CD4-positive, alpha-beta T cell treated with Interleukin-17A for 1 hour (primary cell): ENCODE measurements at regions not wholly inside any gene's neighbourhood (a gene's known extent, or its start where the extent isn't known, plus 50 kb on each side); places are given as distances from the start of the nearest gene placed in this dataset.
A peak's percentile ranks its signal among the peaks of the same experiment; 100 is the strongest.

ENCODE experiments used
- DNase-seq: peaks from one replicate; pipeline ENCODE4 v3.0.0-alpha.2; 2020

- no peak for DNase-seq
These were observed 515.1 kb downstream of the INSC start for GRCh38 chr11:15629690-15630321.

- DNase-seq: no peak
These were observed 516.2 kb downstream of the INSC start for GRCh38 chr11:15630896-15631295.

- DNase-seq: no peak
These were observed 520.8 kb downstream of the INSC start for GRCh38 chr11:15635521-15635920.

DNA sequence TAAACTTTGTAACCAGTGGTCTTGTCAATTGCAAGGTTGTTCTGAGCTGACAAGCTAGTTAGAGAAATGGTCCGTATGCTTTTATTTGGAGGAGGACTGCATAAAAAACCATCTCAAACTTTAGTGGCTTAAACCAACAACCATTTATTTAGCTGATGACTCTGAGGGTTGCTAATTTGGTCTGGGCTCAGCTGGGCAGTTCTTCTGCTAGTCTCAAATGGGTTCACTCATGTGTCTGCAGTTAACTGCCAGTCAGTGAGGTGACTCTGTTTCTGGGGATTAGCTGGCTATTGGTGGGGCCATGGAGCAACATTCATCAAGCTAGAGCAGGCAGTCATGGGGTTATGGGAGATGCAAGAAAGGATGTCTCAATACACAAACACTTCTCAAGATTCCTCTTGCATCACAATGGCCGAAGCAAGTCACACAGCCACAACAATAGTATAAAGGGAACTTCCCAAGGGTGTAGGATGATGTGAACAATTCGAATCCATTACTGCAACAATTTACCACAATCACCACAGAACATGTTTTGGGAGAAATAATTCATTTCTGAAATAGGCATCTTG, 521.9 kb downstream of the INSC start:
- DNase-seq: no peak

DNA sequence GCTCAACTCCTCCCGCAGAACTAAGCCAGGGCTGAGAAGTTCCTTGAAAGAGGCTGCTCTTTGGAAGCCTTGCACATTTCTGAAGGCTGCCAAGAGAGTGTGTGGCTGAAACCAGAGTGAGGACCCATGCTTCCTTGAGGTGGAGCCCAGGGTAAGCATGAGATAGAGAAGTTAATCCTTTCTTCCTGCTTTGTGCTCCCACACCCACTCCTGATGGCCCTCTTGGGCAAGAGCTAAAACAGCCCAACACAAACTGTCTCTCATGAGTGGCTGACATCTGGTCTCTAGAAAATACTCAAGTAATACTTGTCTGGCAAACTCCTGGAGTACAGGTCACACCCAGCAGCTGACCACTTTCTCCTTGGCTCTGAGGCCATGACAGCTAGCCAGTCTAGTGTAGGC, 523.7 kb downstream of the INSC start:
- no peak for DNase-seq

GRCh38 chr11:15640318-15640717, 525.6 kb downstream of the INSC start:
- DNase-seq: no peak

DNA sequence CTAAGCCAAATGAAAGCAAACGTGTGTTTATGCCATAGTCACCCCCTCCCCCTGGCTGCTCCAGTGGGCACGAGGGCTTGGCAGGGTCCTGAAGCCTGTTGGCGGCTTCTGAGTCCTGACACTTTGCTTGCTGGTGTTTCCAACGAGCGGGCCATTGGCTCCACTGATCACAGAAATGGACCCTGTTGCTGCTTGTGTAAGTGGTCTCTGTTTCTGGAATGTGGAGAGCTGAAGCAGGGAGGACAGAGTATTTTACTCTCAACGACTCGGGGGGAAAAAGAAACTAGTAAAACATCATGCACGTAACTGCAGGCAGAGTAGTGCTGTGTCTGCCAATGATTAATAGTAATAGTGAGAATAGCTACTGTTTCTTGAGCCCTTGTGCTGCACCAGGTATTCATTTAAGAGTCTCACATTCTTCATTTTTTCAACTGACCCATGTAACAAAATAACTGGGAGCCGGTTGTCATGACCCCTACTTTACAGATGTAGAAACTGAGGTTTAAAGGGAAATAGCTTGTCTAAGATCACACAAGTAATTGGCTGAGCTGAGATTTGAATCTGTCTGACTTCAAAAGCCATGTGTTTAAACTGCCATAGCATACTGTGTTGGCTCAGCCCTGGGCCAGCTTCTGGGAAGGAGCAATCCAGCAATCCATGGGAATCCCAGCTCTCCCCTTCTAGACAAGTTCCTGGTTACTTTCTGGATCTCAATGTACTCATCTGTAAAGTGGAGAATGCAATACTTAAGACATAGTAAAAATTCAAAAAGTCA, 526.7 kb downstream of the INSC start:
- DNase-seq: no peak

GRCh38 chr11:15645201-15645600, 530.5 kb downstream of the INSC start:
- no peak for DNase-seq

DNA sequence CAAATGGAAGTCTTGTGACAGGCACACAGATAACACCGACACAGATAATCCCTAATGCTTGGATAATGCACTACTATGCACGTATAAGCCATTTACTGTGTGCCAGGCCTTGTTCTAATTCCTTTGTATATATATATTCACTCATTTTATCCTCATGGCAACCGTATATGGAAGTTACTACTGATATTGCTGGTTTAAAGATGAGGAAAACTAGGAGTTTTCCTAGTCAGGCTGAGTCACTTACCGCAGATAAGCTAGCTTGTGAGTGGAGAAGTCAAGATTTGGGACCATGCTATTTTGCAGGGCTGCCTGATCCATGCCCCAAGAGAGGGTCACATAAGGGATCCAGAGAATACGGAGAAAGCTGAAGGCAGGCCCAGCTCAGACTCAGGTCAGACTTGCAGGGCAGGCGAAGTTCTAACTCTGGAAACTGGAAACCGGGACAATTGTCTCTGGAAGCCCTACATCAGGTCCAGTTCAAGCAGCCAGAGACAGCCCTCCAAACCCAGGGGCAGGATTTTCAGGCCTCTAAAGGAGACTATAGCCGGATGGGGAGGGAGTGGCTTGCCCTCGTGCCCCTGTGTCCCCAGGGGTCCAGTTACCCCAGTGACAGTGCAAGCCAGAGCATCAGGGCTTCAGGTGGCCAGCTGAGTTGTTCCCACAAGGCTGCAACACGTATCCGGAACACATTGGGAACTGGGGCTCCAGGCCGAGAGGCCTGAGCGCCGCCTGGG, 534.8 kb downstream of the INSC start:
- DNase-seq: no peak

- DNase-seq: peak; percentile 64
These were observed 535.6 kb downstream of the INSC start for GRCh38 chr11:15650105-15650938.

DNA sequence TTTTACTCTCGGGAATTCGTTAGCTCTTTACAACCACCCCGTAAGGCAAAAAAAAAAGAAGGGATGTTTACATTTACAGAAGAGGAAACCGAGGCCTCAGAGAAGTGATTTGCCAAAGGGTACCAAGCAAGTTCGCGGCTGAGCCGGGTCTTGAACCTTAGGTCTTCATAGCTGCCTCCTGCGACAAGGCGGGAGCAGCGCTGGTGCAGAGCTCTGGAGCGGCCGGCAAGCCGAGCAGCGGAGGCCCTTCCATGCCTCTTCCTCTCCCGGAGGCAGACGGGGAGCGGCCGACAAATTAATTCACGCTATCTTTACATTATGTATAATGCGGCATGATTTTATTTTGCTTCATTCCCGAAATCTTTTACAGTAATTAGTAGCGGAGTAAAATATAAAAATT, 536.3 kb downstream of the INSC start:
- no peak for DNase-seq

GRCh38 chr11:15651816-15652215, 537.1 kb downstream of the INSC start:
- no peak for DNase-seq

DNA sequence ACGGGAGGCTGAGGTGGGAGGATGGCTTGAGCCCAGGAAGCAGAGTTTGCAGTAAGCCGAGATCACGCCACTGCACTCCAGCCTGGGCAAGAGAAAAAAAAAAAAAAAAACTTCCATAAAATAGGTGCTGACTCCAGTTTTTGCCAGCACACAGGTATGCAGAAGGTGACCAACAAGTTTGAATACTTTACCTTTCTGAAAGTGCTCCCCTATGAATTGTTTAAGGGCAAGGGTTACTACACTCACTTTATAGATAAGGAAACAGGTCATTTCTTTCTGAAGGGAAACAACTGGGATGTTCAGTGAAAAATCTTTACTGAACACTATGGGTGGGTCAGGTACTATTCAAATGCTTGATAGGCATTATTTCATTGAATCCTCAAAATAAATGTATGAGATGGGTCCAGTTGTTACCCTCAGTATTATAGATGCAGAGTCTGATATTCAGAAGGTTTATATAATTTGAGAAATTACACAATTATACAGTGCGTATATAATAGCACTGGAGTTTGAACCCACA, 538.5 kb downstream of the INSC start:
- DNase-seq: no peak

- no peak for DNase-seq
These were observed 539.7 kb downstream of the INSC start for GRCh38 chr11:15654451-15654850.

DNA sequence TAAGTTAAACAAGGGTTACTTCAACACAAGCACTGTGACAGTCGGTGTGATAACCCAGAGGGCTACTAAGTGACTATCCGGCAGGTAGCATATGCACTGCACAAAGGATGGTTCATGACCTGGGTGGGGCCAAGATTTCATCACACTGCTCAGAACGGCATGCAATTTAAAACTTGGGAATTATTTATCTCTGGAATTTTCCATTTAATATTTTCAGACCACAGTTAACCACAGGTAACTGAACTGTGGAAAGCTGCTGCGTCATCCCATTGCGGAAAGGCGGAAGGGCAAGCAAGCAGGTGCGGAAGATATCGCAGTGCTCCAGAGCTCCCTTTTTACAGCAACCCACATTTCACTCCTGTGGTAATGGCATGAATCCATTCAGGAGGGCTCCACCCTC, 540.8 kb downstream of the INSC start:
- no peak for DNase-seq

GRCh38 chr11:15657264-15657663, 542.5 kb downstream of the INSC start:
- DNase-seq: no peak

- no peak for DNase-seq
These were observed 545.8 kb downstream of the INSC start for GRCh38 chr11:15660496-15660895.

- DNase-seq: no peak
These were observed 547.6 kb downstream of the INSC start for GRCh38 chr11:15662285-15662684.

GRCh38 chr11:15663777-15664218, 549.1 kb downstream of the INSC start:
- no peak for DNase-seq

DNA sequence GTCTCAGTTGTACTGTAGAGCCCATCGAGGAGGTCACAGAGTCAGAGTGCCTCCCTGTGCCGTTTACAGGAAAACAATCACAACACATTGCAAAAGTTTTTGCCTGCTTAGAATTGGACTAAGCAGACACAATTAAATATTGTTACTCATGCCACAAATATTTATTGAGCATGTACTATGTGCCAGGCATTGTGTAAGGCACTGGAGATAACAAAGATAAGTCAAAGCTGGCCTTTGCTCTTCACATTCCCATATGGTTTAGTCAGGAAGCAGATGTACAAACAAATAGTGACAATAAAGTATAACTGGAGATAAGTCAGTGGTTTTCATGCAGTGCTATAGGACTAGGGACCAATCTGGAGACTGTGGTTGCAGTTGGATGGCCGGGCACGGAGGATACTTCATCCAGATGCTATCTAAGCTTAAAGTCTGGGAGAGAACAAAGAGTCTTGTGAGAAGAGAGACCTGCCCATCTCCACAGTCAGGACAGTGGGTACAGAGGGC, 550.7 kb downstream of the INSC start:
- DNase-seq: no peak

GRCh38 chr11:15667127-15667725, 552.5 kb downstream of the INSC start:
- no peak for DNase-seq

DNA sequence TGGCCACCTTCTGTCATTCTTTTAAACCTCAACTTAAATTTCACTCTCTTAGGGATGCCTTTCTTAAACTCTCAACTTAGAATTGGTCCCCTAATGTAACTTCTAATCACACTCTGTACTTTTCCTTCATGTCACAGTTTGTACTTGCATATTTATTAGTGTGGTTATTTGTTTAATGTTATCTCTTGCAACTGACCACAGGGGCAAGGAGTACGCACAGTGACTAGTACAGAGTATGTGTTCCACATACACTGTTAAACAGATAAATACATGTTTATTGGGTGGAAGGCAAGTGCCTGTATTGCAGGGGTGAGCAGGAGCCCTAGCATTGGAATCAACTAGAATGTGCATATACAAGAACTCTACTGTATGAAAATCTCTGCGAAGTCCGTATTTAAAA, 554.0 kb downstream of the INSC start:
- DNase-seq: no peak
